GM18519 (cell line): ENCODE measurements at regions not wholly inside any gene's neighbourhood (a gene's known extent, or its start where the extent isn't known, plus 50 kb on each side); places are given as distances from the start of the nearest gene placed in this dataset.

Experiments used
- ATAC-seq: cut with Tn5 transposase; IDR thresholded peaks from one replicate; pipeline ENCODE4 v1.9.1; 2021; ENCODE audit warnings: mild to moderate bottlenecking, moderate library complexity; ENCODE audit not compliant: unreplicated experiment, low FRiP score

DNA sequence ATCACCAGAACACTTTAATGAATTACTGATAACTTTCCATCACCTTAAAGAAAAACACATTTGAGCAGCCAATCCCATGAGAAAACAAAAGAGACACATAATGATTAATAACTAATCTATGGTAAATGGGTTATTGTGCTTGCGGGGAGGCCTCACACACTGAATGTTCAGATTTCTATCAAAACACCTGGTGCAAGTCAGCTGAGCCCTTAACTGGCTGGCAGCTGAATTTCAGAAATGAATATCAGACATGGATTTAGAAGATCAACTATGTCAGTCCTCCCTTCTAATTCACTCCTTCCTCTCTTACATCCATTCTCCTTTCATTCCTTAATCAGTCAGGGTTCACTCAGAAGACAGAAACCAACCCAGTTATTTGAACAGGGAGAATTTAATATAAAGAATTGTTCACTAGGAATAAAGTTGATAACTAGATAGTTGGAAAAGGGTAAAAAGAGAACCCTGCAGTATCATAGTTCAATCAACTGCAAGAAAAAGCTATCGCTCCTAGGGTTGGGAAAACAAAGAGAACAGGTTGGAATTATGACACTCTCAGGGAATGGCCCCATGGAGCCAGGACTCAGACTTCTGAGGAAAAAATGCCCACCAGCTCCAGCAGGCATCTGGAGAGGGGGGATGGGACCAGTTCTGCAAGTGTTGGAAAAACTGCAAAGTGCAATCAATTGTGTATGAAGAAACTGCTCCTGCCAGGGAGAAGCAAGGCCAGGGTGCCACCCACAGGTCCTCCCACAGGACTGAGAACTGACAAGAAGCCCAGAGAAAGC lies 577.1 kb upstream of the CDH5 start:
- ATAC-seq = no peak

- ATAC-seq = no peak
Observed at GRCh38 chr16:65788434-65789140, 577.9 kb upstream of the CDH5 start.

GRCh38 chr16:65787921-65788320 lies 578.6 kb upstream of the CDH5 start:
- no peak for ATAC-seq

GRCh38 chr16:65786916-65787315 lies 579.6 kb upstream of the CDH5 start:
- no peak for ATAC-seq

- no peak for ATAC-seq
Observed at GRCh38 chr16:65783709-65784474, 582.6 kb upstream of the CDH5 start.

DNA sequence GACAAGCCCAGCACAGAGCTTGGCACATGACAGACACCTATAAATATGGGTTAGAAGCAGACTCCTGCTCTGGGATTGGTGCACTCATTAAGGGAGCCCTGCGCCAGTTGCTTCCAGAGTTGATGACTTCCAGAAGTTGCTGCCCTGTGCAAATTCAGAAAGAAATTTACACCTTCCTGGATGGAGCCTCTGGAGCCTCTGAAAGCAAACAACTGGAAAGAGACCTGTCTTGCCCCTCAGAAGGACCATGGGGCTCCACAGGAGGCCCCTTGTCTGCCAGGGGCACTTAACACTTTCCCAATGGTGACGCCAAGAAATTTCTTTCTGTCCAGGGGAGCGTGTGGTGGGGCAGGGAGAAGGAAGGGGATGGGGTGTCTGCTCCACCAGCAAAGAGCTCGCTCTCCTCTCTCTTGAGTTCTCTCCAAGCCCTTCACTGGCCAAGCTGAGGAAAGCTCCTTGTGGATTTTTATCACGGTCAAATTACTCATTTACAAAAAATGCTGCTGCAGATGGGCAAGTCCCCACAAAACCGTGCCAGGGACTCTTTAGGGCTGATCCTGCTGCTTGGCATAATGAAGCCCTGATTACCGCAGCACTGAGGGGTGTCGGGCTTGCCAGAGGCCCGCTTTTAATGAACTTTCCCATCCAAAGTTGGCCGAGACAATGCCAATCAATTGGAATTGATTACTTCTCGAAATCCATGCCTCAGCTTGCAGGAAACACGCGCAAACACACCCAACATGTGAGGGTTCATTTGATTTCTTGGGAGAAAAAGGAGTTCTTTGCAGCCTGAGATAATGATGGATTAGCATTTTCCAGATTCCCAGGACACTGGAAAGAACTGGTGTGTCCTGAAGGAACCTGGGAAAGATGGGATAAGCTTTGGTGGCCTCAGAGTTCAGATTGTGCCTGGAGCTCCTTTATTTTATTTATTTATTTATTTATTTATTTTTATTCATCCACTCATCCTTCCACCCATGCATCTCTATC lies 583.6 kb upstream of the CDH5 start:
- ATAC-seq = no peak

DNA sequence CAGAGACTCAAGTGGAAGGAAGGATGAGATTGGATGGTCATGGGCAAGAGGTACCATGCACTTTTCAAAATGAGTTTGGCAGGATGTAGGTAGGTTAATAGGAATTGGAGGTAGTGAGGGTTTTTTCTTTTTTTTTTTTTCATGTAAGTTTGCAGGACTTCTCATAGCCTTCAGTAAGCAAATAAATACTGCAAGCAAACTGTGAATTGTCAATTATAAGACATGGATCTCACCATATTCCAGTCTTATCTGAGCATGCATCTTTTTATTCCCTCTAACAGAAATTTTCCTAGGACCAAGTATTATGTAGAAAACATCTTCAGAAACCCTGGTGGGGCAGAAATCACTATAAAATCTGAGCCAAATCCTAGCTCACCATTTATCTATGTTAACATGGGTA lies 584.6 kb upstream of the CDH5 start:
- ATAC-seq = no peak

- ATAC-seq = no peak
Observed at GRCh38 chr16:65781363-65781762, 585.1 kb upstream of the CDH5 start.

DNA sequence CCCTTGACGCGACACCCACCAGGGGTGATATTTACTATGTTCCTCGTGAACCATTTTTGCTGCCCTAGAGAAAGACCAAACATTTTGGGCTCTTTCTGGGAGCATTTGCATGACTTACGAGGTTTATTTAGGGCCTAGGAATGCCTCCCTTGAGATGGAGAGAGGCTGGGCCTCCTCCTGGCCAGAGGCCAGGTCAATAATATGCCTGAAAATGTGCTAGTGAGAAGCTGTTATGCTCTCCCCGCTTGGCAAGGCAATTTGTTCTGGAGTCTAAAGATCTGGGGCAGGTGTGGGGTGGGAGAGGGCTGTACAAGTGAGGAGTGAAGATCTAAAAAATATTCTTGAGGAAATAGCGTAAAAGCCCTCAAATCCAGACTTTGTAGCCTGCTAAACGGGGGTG lies 587.3 kb upstream of the CDH5 start:
- no peak for ATAC-seq

- ATAC-seq = no peak
Observed at GRCh38 chr16:65776639-65777183, 589.8 kb upstream of the CDH5 start.

GRCh38 chr16:65775829-65776228 lies 590.7 kb upstream of the CDH5 start:
- ATAC-seq = no peak

GRCh38 chr16:65774350-65774749 lies 592.1 kb upstream of the CDH5 start:
- no peak for ATAC-seq

DNA sequence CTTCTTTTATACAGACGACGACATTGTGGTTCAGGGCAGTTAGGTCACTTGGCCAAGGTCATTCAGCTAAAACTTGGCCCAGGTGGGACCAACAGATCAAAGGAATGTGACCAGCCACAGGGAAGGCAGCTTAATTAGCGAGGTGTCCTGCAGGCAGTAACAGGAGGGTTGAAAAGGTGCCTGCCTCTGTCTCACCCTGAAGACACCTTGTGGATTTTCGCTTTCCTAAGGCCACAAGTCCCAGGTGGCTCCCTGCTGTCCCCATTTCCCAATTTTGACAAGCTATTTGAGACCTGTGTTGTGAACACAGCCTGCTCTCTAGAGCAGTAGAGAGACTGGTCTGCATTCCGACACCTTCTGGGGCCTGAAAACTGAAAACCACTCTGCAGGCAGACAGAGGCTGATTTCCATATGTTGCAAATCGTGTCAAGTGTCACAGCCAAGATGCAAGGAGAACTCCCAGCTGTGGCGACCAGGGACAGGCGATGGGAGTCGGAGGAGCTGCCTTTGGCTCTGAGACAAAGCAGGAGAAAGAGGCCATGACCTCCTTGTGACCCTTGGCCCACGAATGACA lies 593.1 kb upstream of the CDH5 start:
- ATAC-seq = no peak

GRCh38 chr16:65772134-65772732 lies 594.3 kb upstream of the CDH5 start:
- ATAC-seq = no peak

GRCh38 chr16:65771707-65772106 lies 594.8 kb upstream of the CDH5 start:
- no peak for ATAC-seq

- ATAC-seq = no peak
Observed at GRCh38 chr16:65770752-65771151, 595.7 kb upstream of the CDH5 start.

DNA sequence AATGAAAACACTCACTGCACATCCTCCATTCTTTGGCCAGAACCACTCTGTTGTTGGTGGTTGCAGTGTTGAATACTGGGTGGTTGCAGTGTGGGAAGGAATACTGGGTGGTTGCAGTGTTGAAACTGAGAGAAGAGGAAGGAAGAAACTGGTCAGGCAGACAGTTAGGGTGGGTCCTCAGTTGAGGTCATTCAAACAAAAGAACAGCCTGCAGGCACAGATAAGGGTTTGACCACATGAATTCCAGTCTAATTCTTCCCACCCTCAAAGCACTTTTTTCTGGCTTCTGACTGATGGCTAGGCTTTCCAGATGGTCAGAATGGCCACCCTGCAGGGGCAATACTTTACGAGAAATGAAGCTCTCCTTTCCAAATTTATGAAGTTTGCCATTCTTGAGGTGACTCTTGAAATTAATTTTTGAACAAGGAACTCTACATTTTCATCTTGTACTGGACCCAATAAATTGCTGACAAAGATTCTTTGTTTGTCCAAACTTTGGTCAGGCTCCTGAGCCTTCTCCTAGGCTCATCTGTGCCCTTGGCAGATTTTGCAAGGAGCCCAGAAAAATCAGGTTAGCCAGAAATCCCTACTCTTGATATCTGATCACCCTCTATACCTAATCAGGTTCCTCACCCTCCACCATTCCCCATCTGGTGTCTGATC lies 596.6 kb upstream of the CDH5 start:
- ATAC-seq = no peak

- ATAC-seq = no peak
Observed at GRCh38 chr16:65769055-65769465, 597.4 kb upstream of the CDH5 start.

- ATAC-seq = no peak
Observed at GRCh38 chr16:65767125-65767524, 599.4 kb upstream of the CDH5 start.
